Fibroblast of lung (primary cell): ENCODE measurements at regions not wholly inside any gene's neighbourhood (a gene's known extent, or its start where the extent isn't known, plus 50 kb on each side); places are given as distances from the start of the nearest gene placed in this dataset.

Experiments used
- EZH2 ChIP-seq: IDR thresholded peaks from 2 replicates; pipeline ENCODE4 v1.5.1; 2012; ENCODE audit warnings: low read length, control low read depth, mild to moderate bottlenecking; ENCODE audit errors: missing control alignments
- TF ChIP-seq, protein P1 (sequence below), 2 donors: IDR thresholded peaks in 1 of 2; conservative IDR thresholded peaks in 1 of 2; 1 replicate in 1 of 2; 2 replicates in 1 of 2; pipeline ENCODE4 v1.5.1; 2011 to 2012; ENCODE audit warnings: low read length in 2 of 2, control low read depth in 1 of 2, inconsistent platforms in 1 of 2, low read depth in 1 of 2, mild to moderate bottlenecking in 1 of 2

DNA sequence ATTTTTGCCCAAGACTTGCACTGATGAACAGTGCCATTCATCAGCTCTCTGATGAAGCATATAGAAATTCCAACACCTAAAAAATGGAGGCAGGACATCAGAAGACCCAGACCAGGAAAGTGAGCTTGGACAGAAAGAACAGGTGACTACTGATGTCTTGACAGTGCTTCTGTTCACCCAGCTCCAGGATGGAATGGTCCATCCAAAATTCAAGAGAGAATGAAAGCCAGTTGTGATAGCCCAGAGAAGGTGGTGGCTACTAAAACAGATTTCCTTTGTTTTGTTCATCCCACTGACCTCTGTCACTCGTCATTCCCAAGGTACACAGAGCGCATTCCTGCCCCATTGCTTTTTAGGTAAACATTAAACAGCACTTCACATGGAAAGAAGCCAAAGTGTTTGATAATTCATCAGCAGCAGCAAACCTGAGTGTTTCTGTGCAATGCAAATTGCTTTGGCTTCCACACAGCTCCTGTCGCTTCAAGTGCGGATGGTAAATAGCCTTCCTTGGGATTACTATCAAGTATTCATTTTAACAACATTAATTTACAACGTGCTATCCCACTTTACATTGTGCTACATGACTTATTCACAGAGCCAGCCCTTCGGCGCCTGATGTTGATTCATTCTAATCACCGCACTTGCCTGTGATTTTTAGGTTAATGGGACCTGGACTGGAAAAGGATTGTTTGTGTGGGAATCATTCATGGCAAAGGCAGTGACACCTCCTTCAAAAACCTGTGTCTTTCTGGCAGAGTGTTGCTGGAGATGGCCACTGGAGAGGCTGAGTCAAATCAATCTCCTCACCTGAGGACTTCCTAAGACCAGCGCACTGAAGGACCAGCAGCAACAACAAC is 65.1 kb upstream of the TOX3 start:
- TF ChIP-seq, protein P1, sequence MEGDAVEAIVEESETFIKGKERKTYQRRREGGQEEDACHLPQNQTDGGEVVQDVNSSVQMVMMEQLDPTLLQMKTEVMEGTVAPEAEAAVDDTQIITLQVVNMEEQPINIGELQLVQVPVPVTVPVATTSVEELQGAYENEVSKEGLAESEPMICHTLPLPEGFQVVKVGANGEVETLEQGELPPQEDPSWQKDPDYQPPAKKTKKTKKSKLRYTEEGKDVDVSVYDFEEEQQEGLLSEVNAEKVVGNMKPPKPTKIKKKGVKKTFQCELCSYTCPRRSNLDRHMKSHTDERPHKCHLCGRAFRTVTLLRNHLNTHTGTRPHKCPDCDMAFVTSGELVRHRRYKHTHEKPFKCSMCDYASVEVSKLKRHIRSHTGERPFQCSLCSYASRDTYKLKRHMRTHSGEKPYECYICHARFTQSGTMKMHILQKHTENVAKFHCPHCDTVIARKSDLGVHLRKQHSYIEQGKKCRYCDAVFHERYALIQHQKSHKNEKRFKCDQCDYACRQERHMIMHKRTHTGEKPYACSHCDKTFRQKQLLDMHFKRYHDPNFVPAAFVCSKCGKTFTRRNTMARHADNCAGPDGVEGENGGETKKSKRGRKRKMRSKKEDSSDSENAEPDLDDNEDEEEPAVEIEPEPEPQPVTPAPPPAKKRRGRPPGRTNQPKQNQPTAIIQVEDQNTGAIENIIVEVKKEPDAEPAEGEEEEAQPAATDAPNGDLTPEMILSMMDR (conservative IDR thresholded peaks at IDR 0.05 in 1 of 2, IDR thresholded peaks at IDR 0.05 in 1 of 2; ENCODE audit: low read depth in 1 of 2, low read length in 2 of 2) = no peak
- no peak for TF ChIP-seq EZH2
